ENCODE measurements at regions not wholly inside any gene's neighbourhood (a gene's known extent, or its start where the extent isn't known, plus 50 kb on each side); places are given as distances from the start of the nearest gene placed in this dataset.

- DNase-seq (ENCODE audit: low read depth) = no peak
- no peak overlapping the region for H3K4me3 ChIP-seq (ENCODE audit: low read length)
Measured at GRCh38 chr20:50456452-50457324, 53.5 kb upstream of the PTPN1 start.

DNA sequence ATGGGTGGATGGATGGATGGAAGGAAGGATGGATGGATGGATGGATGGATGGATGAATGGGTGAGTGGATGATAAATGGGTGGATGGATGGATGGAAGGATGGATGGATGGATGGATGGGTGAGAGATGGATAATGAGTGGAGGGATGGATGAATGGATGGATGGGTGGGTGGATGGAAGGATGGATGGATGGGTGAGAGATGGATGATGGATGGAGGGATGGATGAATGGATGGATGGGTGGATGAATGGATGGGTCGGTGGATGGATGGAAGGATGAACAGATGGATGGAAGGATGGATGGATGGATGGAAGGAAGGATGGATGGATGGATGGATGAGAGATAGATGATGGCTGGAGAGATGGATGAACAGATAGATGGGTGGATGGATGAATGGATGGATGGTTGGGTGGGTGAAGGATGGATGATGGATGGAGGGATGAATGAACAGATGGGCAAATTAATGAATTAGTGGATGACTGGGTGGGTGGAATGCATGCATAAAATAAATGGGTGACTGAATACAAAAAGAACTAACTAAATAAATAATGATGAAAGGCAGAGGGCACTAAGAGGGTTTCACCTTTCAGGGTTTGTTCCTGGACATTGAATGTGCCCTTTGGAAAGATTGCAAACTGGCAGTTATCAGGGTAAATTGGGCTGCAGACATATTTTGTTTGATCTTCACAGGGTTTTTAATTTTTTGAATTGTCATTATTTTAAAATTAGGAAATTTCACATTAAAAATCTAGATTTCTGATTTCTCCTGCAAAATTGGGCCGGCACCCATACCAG is 50.9 kb upstream of the PTPN1 start:
- no peak for DNase-seq (ENCODE audit: low read depth)
- TF ChIP-seq CTCF (conservative IDR thresholded peaks at IDR 0.05; ENCODE audit: low read depth, low read length) = no peak
- no peak overlapping the region for H3K4me3 ChIP-seq (ENCODE audit: low read length)

More at GRCh38 chr20:50456452-50457324, 53.5 kb upstream of the PTPN1 start:
- TF ChIP-seq CTCF (conservative IDR thresholded peaks at IDR 0.05; ENCODE audit: low read depth, low read length) = peak; percentile 40

DNA sequence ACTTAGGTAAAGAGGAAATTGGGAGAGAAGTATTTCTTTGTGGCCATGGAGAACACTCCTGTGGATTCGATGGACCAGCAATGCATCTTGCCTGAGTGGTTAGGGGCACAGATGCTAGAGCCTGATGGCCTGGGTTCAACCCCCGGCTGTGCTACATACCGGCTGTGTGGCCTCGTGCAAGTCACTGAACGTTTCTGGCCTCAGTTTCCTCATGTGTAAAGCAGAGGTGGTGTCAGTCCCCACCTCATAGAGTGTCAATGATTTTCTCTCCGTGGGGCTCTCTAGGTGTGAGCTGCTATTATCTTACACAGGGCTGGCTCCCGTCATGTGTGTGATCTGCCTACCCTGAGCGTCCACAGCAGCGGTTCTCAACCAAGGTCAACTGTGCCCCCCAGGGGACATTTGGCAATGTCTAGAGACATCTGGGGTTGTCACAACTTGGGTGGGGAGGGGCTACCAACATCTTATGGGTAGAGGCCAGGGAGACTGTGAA is 50.0 kb upstream of the PTPN1 start:
- no peak overlapping the region for H3K4me3 ChIP-seq (ENCODE audit: low read length)
- TF ChIP-seq CTCF (conservative IDR thresholded peaks at IDR 0.05; ENCODE audit: low read depth, low read length) = no peak
- DNase-seq (ENCODE audit: low read depth) = no peak
